ENCODE measurements at regions not wholly inside any gene's neighbourhood (a gene's known extent, or its start where the extent isn't known, plus 50 kb on each side); places are given as distances from the start of the nearest gene placed in this dataset.

- TF ChIP-seq EP300 (conservative IDR thresholded peaks at IDR 0.05; ENCODE audit: poor library complexity, severe bottlenecking), result no peak
- no peak for TF ChIP-seq CTCF (IDR thresholded peaks at IDR 0.05; ENCODE audit: poor library complexity, severe bottlenecking)
- no peak for TF ChIP-seq SMC3 (conservative IDR thresholded peaks at IDR 0.05; ENCODE audit: poor library complexity)
Observed at GRCh38 chr1:221418346-221418745, 323.5 kb downstream of the DUSP10 start.
